GM19455 (cell line): ENCODE measurements at regions not wholly inside any gene's neighbourhood (a gene's known extent, or its start where the extent isn't known, plus 50 kb on each side); places are given as distances from the start of the nearest gene placed in this dataset.
"Not testable (repeated sequence)": the region's sequence is repeated elsewhere in the genome, so short reads cannot be mapped to it uniquely, and the experiment has no call there.

Experiments
- ATAC-seq: cut with Tn5 transposase; IDR thresholded peaks from one replicate; pipeline ENCODE4 v1.9.1; 2021; ENCODE audit not compliant: unreplicated experiment

DNA sequence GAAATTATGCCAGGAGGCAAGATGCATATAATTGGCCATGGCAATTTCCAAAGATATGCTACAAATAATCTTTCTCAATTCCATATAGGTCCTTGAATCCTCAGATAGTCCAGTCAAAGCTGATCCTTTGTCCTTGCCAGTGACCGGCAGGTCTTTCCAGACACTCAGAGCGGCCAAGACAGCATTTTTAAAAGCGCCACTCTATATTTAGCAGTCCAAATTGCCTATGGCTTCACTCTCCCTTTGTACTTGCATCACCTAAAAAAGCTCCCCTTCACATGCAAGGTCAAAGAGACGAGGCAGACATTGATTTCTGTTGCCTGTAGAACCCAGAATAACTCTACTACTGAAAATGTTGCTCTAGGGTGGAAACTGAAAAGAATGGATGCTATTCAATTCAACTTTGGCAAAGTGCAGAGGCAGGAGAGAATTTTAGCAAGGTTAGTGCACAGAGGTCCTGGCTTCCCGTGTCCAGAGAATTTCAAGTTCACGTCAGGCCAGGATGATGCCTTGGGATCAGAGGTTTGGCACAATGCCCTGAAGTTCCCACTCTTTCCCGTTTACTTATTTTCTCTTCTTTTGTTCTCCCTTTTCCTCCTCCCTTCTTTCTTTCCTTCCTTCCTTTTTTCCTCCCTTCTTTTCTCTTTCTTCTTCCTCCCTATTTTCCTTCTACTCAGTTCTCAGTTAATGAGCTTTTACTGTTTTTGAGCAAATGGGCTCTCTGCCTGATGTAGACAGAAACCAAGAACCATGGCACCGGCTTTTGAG is 108.5 kb downstream of the KCNK1 start:
- ATAC-seq = no peak

DNA sequence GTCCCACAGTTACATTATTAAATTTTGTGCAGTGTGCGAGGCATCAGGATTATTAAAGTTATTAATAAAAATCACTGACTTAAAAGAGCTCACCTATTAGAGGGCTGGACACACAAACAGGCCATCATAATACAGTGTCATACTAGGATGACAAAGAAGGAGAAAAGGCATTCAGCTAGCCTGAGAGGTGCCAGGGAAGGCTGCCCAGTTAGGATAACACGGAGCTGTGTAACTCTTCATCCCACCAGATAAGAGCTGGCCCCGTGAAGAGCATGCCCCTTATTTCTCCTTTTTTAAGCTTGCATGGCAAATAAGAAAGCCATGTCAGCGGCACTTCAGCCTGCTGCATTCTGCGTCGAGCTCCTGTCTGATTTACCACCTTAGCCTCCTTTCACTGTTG is 109.5 kb downstream of the KCNK1 start:
- ATAC-seq = no peak

DNA sequence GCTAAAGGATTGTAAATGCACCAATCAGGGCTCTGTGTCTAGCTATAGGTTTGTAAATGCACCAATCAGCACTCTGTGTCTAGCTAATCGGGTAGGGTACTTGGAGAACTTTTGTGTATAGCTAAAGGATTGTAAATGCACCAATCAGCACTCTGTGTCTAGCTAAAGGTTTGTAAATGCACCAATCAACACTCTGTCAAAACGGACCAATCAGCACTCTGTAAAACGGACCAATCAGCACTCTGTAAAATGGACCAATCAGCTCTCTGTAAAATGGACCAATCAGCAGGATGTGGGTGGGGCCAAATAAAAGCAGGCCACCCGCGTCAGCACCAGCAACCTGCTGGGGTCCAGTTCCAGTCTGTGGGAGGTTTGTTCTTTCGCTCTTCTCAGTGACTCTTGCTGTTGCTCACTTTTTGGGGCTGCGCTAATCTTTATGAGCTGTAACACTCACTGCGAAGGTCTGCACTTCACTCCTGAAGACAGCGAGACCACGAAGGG is 110.3 kb downstream of the KCNK1 start:
- not testable (repeated sequence) for ATAC-seq

DNA sequence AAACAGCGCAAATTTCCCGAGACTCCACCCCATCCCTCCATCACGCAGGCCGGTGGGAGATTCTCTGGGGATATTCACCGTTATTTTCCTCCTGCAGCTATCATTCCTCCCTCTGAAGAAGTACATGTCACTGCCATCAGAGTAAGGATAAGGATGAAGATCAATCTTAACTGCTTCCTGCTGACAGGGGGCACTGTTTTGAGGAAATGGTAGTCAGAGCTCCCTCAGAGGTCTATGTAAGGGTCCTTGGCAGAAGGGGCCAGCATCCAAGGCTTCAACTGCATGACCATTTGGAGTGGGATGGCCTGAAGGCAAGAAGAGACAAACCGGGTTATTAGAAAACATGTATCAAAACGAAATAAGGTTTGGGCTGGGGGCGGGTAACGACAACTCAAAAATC is 111.5 kb downstream of the KCNK1 start:
- ATAC-seq = no peak

DNA sequence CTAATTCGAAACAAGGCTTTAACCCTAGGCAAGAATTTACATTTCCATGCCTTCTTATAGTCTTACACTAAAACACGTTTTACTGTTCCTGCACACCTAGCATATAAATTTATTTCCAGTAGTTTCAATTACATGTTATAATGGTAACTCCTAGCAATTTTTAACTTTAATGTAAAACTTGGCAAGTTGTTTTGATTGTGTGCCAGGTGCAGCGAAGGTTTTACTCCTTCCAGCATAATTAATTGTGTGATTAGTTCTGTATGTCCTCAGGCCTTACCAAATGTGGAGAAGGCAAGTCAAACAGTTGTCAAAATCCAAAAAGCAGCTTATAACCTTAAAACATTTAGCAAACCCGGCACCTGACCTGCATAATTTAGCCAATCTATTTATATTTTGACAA is 114.8 kb downstream of the KCNK1 start:
- ATAC-seq = no peak

DNA sequence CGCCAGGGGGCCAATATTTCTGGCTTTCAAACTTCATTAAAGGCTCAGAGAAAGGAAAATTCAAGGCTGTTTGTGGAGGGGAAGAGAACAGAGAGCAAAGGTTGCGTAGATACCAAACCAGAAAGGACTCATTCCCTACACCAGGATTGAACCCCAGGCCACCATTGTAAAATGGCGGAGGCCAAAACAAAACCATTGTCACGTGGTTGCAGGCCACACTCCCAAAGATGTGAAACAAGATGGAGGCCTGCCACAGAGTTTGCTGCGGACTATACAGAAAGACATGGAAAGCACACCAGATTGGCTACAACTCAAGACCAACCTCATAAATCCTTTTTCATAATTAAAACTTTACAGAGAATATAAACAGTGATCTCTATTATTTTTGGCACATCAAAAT is 116.5 kb downstream of the KCNK1 start:
- no peak for ATAC-seq

DNA sequence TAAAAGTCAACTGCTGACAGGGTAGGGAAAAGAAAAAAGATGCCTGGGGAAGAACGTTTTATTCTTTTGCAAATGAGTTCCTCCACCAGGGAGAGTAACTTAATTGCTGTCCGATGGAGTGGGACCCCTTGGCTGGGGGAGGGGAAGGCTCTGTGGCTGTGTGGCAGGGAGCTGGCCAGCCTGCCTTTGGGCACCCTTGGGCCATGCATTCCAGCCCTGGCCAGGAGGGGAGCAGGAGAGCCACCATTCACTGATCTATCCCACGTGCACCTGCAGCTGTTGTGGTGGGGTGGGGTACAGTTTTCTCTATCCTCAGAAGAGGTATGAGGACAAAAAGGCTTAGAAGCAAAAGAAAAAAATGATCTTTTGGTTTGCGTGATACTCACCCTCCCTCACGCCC is 116.9 kb downstream of the KCNK1 start:
- no peak for ATAC-seq

DNA sequence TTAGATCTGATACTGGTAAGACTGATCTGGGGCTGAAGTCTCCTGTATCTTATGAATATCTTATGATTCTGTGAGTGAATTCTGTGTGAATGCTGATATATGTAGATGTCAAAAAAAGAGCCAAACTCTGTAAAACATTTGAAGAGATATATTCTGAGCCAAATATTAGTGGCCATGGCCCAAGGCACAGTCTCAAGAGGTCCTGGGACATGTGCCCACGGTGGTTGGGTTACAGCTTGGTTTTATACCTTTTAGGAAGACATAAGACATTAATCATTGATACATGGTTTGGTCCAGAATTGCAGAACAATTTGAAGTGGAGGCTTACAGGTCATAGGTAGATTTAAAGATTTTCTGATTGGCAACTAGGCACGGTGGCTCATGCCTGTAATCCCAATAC is 118.3 kb downstream of the KCNK1 start:
- no peak for ATAC-seq

DNA sequence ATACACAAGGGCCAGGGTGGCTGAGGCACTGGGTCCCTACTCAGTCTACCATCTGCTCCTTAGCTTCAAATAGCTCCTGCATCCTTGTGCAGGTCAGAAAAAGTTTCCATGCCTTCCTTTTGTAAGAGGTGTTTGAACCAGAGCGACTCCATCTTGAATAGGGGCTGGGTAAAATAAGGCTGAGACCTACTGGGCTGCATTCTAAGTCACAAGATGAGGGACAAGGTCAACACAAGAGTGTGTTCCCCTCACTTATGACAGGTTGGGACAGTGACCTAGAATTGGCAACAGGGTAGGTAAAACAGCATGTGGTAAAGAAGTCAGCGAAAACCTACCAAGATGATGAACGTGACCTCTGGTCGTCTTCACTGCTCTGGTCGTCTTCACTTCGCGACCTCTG is 120.5 kb downstream of the KCNK1 start:
- no peak for ATAC-seq

DNA sequence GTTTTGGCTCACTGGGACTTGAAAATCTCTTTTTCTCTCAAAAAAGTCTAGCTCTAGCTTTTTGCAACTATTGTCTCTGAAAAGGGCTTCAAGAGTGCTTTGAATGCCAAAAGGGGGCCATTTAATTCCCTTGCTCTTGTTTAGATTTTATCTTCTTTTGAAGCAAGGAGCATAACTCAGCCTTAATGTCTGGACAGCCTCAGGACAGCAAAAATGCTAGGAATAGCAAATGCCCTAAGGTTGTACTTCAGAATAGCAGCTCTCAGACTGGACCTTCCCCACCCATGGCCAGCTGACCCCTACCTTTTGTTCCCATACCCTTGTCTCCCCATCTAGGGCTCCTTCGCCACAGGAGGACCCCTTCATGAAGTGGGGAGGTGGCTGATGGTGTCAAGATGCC is 121.4 kb downstream of the KCNK1 start:
- ATAC-seq = no peak

DNA sequence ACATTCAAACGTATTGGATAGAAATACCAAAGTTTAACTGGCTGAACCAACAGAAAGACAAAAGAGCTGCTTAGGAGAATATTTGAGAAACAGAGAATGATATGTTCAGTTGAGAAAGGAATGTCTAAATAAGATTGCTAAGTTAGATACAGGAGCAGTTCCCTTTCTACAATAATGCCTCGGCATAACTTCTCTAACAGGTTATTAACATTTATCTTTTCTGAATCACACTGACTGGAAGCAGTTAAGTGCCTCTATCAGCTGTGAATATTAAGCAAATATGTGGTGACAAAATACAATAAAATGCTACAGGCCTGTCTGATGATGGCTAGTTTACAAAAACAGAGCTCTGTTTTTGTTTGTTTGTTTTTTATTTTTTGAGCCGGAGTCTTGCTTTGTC is 121.9 kb downstream of the KCNK1 start:
- no peak for ATAC-seq

DNA sequence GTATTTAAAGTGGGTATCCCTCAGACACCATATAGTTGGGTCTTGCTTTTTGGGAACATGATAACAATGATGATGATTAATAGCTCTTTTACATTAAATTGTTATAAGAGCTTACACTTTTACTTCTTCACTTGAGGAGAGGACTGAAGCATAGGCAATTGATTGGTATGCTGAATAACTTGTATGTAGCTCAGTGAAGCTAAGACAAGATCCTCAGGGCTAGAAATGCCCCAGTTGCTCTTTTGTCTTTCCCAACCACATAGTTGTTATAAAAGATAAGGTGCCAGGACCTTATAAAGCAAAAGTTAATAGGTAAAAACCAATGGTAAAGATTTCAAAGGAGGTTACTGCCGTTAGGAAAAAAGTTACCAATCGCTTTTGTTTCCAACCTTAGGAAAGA is 123.4 kb downstream of the KCNK1 start:
- no peak for ATAC-seq

DNA sequence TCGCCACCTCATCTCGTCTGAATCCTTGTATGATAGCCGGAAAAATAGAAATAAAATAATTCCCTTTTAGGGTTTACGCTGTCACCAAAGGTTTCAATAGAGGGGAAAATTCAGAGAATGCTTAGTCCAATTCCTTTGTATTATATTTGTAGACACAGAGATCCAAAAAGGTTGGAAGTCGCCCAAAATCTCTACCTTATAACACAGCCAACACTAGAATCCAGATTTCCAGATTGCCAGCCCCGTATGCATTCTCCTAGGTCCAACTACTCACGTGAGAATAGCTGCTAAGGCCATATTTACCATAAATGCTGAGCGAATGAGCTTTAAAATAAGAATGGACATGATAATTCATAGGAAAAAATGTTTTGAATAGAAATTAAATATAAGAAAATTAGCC is 124.5 kb downstream of the KCNK1 start:
- no peak for ATAC-seq

DNA sequence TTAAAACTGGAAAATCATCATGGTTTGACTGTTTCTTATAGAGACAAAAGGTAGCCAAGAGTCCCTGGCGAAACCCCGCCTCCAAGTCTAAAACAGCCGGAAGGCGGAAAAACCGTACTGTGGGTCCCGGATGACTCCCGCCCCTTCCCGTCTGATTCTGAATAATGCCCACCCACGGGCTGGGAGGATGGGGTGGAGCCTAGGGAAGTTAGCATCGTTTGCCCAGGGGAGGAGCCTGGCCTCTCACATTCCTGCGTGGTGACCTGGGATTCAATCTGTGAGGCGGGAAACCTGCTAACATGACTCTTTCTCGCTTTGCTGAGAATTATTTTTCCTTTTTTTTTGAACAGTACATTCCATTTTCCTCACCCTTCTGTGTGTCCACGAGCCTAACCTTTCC is 124.9 kb downstream of the KCNK1 start:
- no peak for ATAC-seq

DNA sequence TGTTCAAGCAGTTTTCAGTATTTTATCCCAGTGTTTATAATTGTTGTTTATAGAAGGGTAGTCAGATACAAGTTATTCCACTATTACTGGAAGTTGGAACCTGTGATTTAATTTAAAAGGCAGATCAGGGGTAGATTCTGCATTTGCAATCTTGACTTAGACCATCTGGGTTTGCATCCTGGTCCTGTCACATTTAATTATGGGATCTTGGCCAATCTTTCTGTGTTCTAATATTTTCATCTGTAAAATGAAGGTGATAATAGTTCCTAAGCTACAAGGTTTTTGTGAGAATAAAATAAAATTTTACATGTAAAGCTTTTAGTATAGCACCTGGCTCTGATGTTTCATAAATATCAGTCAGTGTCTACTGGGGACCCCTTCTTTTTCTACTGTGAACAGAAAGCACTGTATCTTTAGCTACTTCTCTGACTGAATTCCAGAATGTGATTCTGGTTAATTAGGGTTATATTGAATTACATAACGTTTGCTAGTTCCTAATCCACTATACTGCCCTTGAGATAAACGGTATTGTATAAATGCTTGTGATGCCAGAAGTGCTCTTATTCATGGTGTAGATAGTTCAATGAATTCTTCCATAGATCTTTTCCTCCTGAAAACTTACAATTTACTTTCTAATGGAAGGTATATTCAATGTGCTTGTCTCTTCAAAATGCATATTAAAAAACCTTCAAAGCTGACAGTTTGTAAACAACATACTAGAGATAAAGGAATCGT is 131.0 kb downstream of the KCNK1 start:
- ATAC-seq = no peak

DNA sequence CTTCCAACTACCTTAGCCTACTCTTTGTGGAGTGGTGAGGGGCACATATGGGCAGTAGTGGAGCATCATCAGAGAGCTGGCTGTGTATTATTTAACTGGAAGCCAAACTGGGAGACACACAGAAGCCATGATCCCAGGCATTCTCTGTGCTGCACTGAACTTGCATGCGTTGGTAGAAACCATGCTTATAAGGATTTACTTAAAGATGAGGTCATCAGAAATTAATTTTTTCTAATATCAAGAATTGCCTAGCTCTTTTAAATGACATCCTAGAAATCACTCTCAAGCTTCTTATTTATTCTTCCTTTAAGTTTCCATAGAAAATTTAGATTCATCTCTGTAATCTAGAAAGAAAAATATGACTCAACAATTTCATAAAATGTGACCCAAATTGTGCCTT is 136.2 kb downstream of the KCNK1 start:
- no peak for ATAC-seq

DNA sequence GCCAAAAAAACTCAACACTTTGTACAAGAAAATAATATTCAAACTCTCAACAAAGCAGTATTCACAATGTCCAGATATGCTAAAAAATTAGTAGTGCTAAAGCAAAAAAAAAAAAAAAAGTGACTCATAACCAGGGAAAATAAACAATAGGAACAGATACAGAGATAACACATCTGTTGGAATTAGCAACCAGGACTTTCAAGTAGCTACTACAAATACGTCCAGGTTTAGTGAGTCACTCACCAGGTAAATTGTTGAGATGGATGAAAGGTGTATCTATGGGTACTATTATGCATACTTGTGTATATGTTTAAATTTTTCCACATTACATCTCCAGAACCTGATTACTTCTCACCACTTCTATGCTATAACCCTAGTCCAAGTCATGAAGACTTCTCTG is 144.8 kb upstream of the SLC35F3 start:
- ATAC-seq = no peak

DNA sequence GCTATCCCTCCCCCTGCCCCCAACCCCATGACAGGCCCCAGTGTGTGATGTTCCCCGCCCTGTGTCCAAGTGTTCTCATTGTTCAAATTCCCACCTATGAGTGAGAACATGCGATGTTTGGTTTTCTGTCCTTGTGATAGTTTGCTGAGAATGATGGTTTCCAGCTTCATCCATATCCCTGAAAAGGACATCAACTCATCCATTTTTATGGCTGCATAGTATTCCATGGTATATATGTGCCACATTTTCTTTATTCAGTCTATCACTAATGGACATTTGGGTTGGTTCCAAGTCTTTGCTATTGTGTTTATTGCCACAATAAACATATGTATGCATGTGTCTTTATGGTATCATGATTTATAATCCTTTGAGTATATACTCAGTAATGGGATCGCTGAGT is 140.2 kb upstream of the SLC35F3 start:
- not testable (repeated sequence) for ATAC-seq

DNA sequence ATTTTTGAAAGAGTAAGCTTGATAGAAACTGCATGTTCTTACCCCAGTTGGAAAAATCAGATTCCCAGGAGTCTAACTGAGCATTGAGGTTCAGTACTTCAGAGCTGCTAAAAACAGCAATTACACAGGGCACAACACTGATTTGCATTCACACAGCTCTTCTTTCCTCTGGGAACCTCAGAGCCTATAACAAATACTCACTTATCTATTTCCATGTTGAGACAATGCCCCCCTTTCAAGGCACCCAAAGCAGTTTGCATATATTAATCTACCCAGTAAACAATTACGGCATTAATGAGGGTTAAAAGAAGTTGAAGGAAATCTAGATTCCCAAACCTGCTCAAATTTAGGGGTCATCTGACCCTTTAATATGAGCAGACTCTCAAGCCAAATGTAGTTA is 126.9 kb upstream of the SLC35F3 start:
- no peak for ATAC-seq

DNA sequence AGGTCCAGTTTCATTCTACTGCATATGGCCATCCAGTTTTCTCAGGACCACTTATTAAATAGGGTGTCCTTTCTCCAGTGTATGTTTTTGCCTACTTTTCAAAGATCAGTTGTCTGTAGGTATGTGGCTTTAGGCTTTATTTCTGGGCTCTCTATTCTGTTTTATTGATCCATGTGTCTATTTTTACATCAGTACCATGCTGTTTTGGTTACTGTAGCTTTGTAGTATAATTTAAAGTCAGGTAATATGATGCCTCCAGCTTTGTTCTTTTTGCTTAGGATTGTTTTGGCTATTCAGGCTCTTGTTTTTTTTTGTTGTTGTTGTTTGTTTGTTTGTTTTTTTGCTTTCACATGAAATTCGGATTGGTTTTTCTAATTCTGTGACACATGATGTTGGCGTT is 124.4 kb upstream of the SLC35F3 start:
- no peak for ATAC-seq

DNA sequence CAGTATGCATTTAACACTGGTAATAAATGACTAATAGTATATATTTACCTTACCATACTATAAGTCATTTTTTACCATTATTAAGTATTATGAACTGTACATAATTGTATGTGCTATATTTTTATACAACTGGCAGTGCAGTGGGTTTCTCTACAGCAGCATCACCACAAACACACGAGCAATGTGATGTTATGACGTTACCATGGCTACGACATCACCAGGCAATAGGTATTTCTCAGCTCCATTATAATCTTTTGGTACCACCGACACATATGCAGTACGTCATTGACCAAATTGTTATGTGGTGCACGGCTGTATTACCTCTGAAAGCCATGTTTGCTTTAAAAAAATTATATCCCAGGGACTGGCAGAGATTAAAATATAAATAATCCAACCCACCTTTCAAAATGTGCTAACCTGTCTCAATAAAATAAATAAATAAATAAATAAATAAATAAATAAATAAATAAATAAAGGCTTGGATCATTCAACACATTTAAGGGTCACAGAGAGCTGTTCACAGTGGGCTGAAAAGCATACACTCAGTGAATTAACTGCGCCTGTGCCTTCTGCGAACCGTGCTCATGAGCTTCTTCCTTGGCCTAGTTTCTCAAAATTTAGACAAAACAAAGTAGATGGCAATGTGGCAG is 121.4 kb upstream of the SLC35F3 start:
- no peak for ATAC-seq

DNA sequence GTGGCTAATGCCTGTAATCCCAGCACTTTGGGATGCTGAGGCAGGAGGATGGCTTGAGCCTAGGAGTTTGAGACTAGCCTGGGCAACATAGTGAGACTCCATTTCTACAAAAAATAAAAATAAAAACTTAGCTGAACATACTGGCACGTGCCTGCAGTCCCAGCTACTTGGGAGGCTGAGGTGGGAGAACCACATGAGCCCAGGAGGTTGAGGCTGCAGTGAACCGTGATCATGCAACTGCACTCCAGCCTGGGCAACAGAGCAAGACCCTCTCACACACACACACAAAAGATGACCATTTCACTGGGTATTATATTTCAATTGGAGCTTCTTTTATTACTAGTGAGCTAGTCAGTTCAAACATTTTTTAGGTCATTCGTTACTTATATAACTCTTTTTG is 116.9 kb upstream of the SLC35F3 start:
- ATAC-seq = no peak
